GM21717 (cell line): ENCODE measurements at regions not wholly inside any gene's neighbourhood (a gene's known extent, or its start where the extent isn't known, plus 50 kb on each side); places are given as distances from the start of the nearest gene placed in this dataset.
"Not testable (repeated sequence)": the region's sequence is repeated elsewhere in the genome, so short reads cannot be mapped to it uniquely, and the experiment has no call there.

ENCODE experiments used
- ATAC-seq: cut with Tn5 transposase; IDR thresholded peaks from one replicate; pipeline ENCODE4 v1.9.1; 2021; ENCODE audit warnings: mild to moderate bottlenecking, moderate library complexity; ENCODE audit not compliant: unreplicated experiment

GRCh38 chr7:69363136-69363535 lies 235.1 kb upstream of the AUTS2 start:
- ATAC-seq: no peak

GRCh38 chr7:69364813-69365643 lies 233.2 kb upstream of the AUTS2 start:
- ATAC-seq: no peak

DNA sequence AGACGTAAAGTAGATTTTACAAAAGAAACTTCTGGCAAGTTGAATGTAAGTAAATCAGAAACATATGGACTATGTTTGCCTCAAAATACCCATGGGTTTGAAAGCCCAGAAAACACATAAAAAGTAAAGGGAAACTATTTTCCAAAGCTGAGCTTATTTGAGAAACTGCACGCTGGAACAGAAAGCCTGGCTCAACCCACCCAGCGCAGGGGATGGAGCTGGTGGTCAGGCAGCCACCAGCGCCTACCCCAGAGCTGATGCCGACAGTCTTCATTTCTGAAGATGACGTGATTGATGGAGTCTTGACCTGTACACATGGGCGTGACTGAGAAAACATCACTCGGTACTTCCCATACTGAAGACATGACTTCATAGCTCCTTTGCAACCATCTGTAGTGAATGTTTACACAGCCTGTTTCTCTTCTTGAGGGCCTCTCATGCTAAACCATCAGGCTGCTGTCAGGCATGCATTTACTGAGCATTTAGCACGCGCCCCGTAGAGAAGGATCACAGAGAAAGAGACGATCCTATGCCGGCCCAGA lies 232.6 kb upstream of the AUTS2 start:
- no peak for ATAC-seq

- no peak for ATAC-seq
These were observed 230.5 kb upstream of the AUTS2 start for GRCh38 chr7:69367780-69368179.

GRCh38 chr7:69373171-69374043 lies 224.9 kb upstream of the AUTS2 start:
- no peak for ATAC-seq

- ATAC-seq: no peak
These were observed 224.2 kb upstream of the AUTS2 start for GRCh38 chr7:69374044-69374425.

- no peak for ATAC-seq
These were observed 221.1 kb upstream of the AUTS2 start for GRCh38 chr7:69377191-69377590.

GRCh38 chr7:69388452-69389137 lies 209.7 kb upstream of the AUTS2 start:
- no peak for ATAC-seq

- no peak for ATAC-seq
These were observed 209.1 kb upstream of the AUTS2 start for GRCh38 chr7:69389216-69389615.

DNA sequence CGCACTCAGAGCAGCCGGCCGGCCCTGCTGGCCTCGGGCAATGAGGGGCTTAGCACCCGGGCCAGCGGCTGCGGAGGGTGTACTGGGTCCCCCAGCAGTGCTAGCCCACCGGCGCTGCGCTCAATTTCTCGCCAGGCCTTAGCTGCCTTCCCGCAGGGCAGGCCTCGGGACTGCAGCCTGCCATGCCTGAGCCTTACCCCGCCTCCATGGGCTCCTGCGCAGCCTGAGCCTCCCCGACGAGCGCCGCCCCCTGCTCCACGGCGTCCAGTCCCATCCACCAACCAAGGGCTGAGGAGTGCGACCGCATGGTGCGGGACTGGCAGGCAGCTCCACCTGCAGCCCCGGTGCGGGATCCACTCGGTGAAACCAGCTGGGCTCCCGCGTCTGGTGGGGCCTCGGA lies 204.4 kb upstream of the AUTS2 start:
- not testable (repeated sequence) for ATAC-seq

- ATAC-seq: no peak
These were observed 203.1 kb upstream of the AUTS2 start for GRCh38 chr7:69395061-69395714.

DNA sequence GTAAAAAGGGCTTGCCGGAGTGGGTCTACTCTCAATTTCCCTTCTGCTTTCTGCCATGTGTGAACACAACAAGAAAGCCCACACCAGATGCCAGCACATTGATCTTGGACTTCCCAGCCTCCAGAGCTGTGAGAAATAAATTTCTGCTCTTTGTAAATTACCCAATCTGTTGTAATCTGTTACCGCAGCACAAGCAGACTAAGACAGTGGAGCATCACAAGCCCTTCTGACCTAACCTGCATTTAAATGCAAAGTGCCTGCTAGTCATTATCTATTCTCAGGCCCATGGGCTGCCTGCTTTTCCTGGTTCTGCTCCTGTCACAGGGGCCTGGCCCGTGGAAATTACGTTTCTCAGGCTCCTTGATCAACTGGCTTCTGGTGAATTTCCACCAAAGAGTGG lies 199.3 kb upstream of the AUTS2 start:
- ATAC-seq: no peak

DNA sequence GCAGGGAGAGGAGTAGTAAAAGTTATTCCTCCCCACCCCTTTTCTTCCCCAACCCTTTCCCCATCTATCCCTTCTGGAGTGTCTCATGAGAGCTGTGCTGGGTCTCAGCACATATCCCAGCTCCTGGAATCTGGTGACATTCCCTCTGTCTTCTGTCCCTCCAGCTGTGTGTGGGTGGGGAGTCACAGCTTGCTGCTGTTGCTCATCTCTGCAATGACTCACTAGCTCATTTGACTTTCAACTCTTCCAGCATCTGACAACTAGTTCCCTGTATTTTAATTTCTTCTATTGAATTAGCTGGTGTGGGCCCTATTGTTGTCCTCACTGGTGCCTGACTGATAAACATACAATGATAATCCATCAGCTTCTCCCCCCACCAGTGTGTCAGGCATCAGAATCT lies 198.9 kb upstream of the AUTS2 start:
- no peak for ATAC-seq

- ATAC-seq: no peak
These were observed 195.6 kb upstream of the AUTS2 start for GRCh38 chr7:69402696-69403095.

DNA sequence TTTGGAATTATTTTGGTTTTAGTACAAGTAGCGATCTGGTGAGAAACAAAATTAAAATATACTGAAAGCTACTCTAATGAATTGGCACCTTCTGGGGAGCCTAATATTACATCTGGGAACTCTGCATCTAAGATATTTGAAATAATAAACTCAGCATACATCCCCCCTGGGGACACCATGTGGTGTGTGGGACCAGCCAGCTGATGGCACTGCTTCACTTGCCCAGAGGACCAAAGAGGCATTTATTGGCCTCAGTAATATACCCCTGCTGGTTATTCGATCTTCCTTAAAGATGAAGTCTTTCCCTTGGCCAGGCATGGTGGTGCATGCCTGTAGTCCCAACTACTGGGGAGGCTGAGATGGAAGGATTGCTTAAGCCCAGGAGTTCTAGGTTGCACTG lies 195.1 kb upstream of the AUTS2 start:
- no peak for ATAC-seq

- no peak for ATAC-seq
These were observed 187.3 kb upstream of the AUTS2 start for GRCh38 chr7:69411018-69411417.

- ATAC-seq: no peak
These were observed 186.8 kb upstream of the AUTS2 start for GRCh38 chr7:69411466-69411865.

GRCh38 chr7:69412331-69413146 lies 185.7 kb upstream of the AUTS2 start:
- peak; percentile 91 for ATAC-seq

DNA sequence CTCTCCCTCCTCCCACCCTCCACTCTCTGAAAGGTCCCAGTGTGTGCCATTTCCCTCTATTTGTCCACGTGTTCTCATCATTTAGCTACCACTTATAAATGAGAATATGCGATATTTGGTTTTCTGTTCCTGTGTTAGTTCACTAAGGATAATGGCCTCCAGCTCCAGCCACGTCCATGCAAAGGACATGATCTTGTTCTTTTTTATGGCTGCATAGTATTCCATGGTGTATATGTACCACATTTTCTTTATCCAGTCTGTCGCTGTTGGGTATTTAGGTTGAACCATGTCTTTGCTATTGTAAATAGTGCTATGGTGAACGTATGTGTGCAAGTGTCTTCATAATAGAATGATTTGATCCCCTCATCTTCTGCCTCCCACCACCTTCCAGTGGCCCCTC lies 183.7 kb upstream of the AUTS2 start:
- no peak for ATAC-seq
